Right lobe of liver (tissue), 4 donors: ENCODE measurements at regions not wholly inside any gene's neighbourhood (a gene's known extent, or its start where the extent isn't known, plus 50 kb on each side); places are given as distances from the start of the nearest gene placed in this dataset.

ENCODE experiments used
- POLR2A ChIP-seq: fragments of 450-650 bp; IDR thresholded peaks from one replicate; pipeline ENCODE4 v1.6.1; 2017; ENCODE audit warnings: antibody characterized with exemption, mild to moderate bottlenecking
- TF ChIP-seq, protein P1 (sequence below), 4 donors: fragments of 200-600 bp in 3 of 4; fragments of 450-650 bp in 1 of 4; IDR thresholded peaks; one replicate each; pipeline versions ENCODE4 v1.5.1 to v1.8.0; 2016 to 2022; ENCODE audit warnings: antibody characterized with exemption in 4 of 4, mild to moderate bottlenecking in 2 of 4
- donor health status: DM: no; HTN: no; CAD: no.
- donor health status: DM: no; HTN: no; CAD: no.
- donor health status: DM: no; HTN: yes; CAD: no.

DNA sequence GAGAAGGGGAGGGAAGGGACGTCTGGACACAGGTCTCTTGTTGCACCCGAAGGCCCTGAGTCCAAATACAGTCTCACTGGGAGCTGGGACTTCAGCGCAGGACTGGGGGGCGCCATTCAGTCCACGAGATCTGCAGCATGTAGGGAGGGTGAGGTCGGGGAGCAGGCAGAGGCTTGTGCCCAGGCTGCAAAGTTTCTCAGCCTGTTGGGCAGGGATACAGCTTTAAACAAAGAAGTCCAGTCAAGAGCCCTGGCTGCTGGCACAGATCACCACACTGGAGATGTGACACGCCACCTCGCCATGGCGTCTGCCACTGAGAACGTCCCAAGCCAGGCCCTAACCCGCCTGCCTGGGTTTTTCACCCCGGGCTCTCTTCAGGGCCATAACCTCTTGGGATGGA, 256.6 kb downstream of the DLL1 start:
- TF ChIP-seq, protein P1, sequence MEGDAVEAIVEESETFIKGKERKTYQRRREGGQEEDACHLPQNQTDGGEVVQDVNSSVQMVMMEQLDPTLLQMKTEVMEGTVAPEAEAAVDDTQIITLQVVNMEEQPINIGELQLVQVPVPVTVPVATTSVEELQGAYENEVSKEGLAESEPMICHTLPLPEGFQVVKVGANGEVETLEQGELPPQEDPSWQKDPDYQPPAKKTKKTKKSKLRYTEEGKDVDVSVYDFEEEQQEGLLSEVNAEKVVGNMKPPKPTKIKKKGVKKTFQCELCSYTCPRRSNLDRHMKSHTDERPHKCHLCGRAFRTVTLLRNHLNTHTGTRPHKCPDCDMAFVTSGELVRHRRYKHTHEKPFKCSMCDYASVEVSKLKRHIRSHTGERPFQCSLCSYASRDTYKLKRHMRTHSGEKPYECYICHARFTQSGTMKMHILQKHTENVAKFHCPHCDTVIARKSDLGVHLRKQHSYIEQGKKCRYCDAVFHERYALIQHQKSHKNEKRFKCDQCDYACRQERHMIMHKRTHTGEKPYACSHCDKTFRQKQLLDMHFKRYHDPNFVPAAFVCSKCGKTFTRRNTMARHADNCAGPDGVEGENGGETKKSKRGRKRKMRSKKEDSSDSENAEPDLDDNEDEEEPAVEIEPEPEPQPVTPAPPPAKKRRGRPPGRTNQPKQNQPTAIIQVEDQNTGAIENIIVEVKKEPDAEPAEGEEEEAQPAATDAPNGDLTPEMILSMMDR (IDR thresholded peaks at IDR 0.05): no peak
- no peak for TF ChIP-seq POLR2A
